HCT116 (cell line): ENCODE measurements at regions not wholly inside any gene's neighbourhood (a gene's known extent, or its start where the extent isn't known, plus 50 kb on each side); places are given as distances from the start of the nearest gene placed in this dataset.

Source experiments
- ATAC-seq: fragments of 200-7000 bp; cut with Tn5 transposase; 2 replicates; pipeline ENCODE4 v1.9.1; 2020; ENCODE audit warnings: mild to moderate bottlenecking, moderate library complexity
- BruUV-seq: library from RNA; stranded (reverse); fragments of 400-500 nt; replicated peaks from 2 replicates; lab custom pipeline; 2021; lab: Mats Ljungman, UMichigan
- CTCF ChIA-PET: fragments of 300-600 bp; sonication (Branson Sonifier 250); formaldehyde crosslinking; loops from one replicate; lab custom pipeline; 2021; ENCODE audit warnings: antibody characterized with exemption; lab: Charles Lee
- POLR2A ChIA-PET: fragments of 300-600, 350-600 bp; sonication (Branson Sonifier 250); formaldehyde crosslinking; loops from one replicate; lab custom pipeline; 2021; ENCODE audit warnings: antibody characterized with exemption; lab: Charles Lee
- RAD21 ChIA-PET, 2 experiments: fragments of 300-600 bp; sonication (Branson Sonifier 250); formaldehyde crosslinking; loops; one replicate each; lab custom pipeline; 2023; ENCODE audit warnings: low total read pairs in 2 of 2; ENCODE audit not compliant: uncharacterized antibody in 2 of 2, unreplicated experiment in 2 of 2, low non-redundant PET in 1 of 2; lab: Charles Lee
- DNase-seq: peaks from one replicate; pipeline ENCODE4 v3.0.0-alpha.2; 2010; ENCODE audit warnings: low read depth, low spot score
- H2AFZ ChIP-seq: fragments of 200-600 bp; shearing (Covaris generic), sonication (generic); 2 replicates; pipeline ENCODE4 v1.6.1; 2017; ENCODE audit warnings: low read depth, mixed run types, mixed read lengths, antibody characterized with exemption, low read length; ENCODE audit not compliant: poor library complexity, severe bottlenecking
- H3K27ac ChIP-seq: 2 replicates; pipeline ENCODE4 v1.5.1; 2012; ENCODE audit warnings: low read depth, low read length
- H3K27me3 ChIP-seq: fragments of 200-600 bp; sonication (generic); 2 replicates; pipeline ENCODE4 v1.6.1; 2016; ENCODE audit warnings: mixed run types, low read length, mixed read lengths; ENCODE audit not compliant: insufficient read depth
- H3K36me3 ChIP-seq, 2 experiments: fragments of 200-500 bp in 1 of 2; fragments of 200-600 bp in 1 of 2; sonication (Bioruptor generic) in 1 of 2; sonication (generic) in 1 of 2; 2 replicates each; pipeline versions ENCODE4 v1.5.1 to v1.6.1; 2014 to 2016; ENCODE audit warnings: low read length in 2 of 2, inconsistent platforms in 1 of 2, mixed read lengths in 1 of 2, mixed run types in 1 of 2; ENCODE audit not compliant: insufficient read depth in 2 of 2, control insufficient read depth in 1 of 2
- H3K4me1 ChIP-seq, 2 experiments: fragments of 200-600 bp in 1 of 2; sonication (generic) in 1 of 2; 2 replicates each; pipeline versions ENCODE4 v1.5.1 to v1.6.1; 2012 to 2017; ENCODE audit warnings: low read length in 2 of 2, inconsistent platforms in 1 of 2, mild to moderate bottlenecking in 1 of 2, mixed read lengths in 1 of 2, mixed run types in 1 of 2, moderate library complexity in 1 of 2; ENCODE audit not compliant: insufficient read depth in 2 of 2, control insufficient read depth in 1 of 2
- H3K4me2 ChIP-seq: fragments of 200-600 bp; sonication (generic); 2 replicates; pipeline ENCODE4 v1.6.1; 2017; ENCODE audit warnings: mixed run types, low read length, mixed read lengths
- H3K4me3 ChIP-seq, 2 experiments: fragments of 200-600 bp in 1 of 2; sonication (generic) in 1 of 2; replicated peaks in 1 of 2; 2 replicates each; pipeline ENCODE4 v1.5.1; 2011 to 2016; ENCODE audit warnings: low read length in 2 of 2, control low read depth in 1 of 2, low read depth in 1 of 2, mild to moderate bottlenecking in 1 of 2, mixed read lengths in 1 of 2, mixed run types in 1 of 2
- H3K79me2 ChIP-seq: fragments of 200-600 bp; sonication (generic); 2 replicates; pipeline ENCODE4 v1.6.1; 2017; ENCODE audit warnings: mild to moderate bottlenecking, mixed run types, low read length, moderate library complexity, mixed read lengths; ENCODE audit not compliant: insufficient read depth
- H3K9ac ChIP-seq: fragments of 200-600 bp; sonication (generic); 2 replicates; pipeline ENCODE4 v1.6.1; 2016; ENCODE audit warnings: low read length, mixed read lengths
- H3K9me2 ChIP-seq: fragments of 200-600 bp; sonication (generic), shearing (Covaris generic); 2 replicates; pipeline ENCODE4 v1.6.1; 2017; ENCODE audit warnings: mixed run types, mild to moderate bottlenecking, moderate library complexity; ENCODE audit not compliant: insufficient read depth
- H3K9me3 ChIP-seq, 2 experiments: fragments of 200-500 bp in 1 of 2; fragments of 200-600 bp in 1 of 2; sonication (Bioruptor generic) in 1 of 2; sonication (generic) in 1 of 2; 2 replicates each; pipeline ENCODE4 v1.6.1; 2014 to 2017; ENCODE audit warnings: low read length in 2 of 2, mixed read lengths in 2 of 2, inconsistent platforms in 1 of 2, low read depth in 1 of 2, mild to moderate bottlenecking in 1 of 2, mixed run types in 1 of 2, moderate library complexity in 1 of 2; ENCODE audit not compliant: control insufficient read depth in 1 of 2, insufficient read depth in 1 of 2
- H4K20me1 ChIP-seq: fragments of 200-600 bp; sonication (generic), shearing (Covaris generic); 2 replicates; pipeline ENCODE4 v1.6.1; 2017; ENCODE audit warnings: mixed run types, mild to moderate bottlenecking, moderate library complexity; ENCODE audit not compliant: insufficient read depth
- ATF3 ChIP-seq: IDR thresholded peaks from 2 replicates; pipeline ENCODE4 v1.6.1; 2012
- CEBPB ChIP-seq: IDR thresholded peaks from 2 replicates; pipeline ENCODE4 v1.6.1; 2012; ENCODE audit warnings: low read depth
- CTCF ChIP-seq, 3 experiments: fragments of 200-600 bp in 1 of 3; sonication (generic) in 1 of 3; IDR thresholded peaks in 2 of 3; conservative IDR thresholded peaks in 1 of 3; 2 replicates each; pipeline ENCODE4 v1.5.1; 2012 to 2017; ENCODE audit warnings: low read depth in 2 of 3, low read length in 2 of 3, antibody characterized with exemption in 1 of 3, borderline replicate concordance in 1 of 3, control low read depth in 1 of 3, mild to moderate bottlenecking in 1 of 3, mixed read lengths in 1 of 3, mixed run types in 1 of 3, moderate library complexity in 1 of 3; ENCODE audit not compliant: insufficient read depth in 1 of 3
- EGR1 ChIP-seq: IDR thresholded peaks from 2 replicates; pipeline ENCODE4 v1.6.1; 2012; ENCODE audit warnings: low read depth
- ELF1 ChIP-seq: IDR thresholded peaks from 2 replicates; pipeline ENCODE4 v1.6.1; 2012; ENCODE audit warnings: low read depth, borderline replicate concordance
- EZH2 ChIP-seq: fragments of 200-600 bp; sonication (generic); IDR thresholded peaks from 2 replicates; pipeline ENCODE4 v1.6.1; 2017; ENCODE audit warnings: antibody characterized with exemption, mixed run types
- EZH2phosphoT487 ChIP-seq: fragments of 200-600 bp; IDR thresholded peaks from 2 replicates; pipeline ENCODE4 v1.6.1; 2018; ENCODE audit warnings: antibody characterized with exemption, borderline replicate concordance
- FOSL1 ChIP-seq: IDR thresholded peaks from 2 replicates; pipeline ENCODE4 v1.6.1; 2012; ENCODE audit warnings: low read depth
- JUND ChIP-seq: IDR thresholded peaks from 2 replicates; pipeline ENCODE4 v1.6.1; 2012
- POLR2A ChIP-seq: IDR thresholded peaks from 2 replicates; pipeline ENCODE4 v1.7.0; 2011; ENCODE audit warnings: borderline replicate concordance; ENCODE audit not compliant: insufficient read depth, insufficient read length; ENCODE audit errors: extremely low read depth
- POLR2AphosphoS5 ChIP-seq: IDR thresholded peaks from 2 replicates; pipeline ENCODE4 v1.6.1; 2011; ENCODE audit warnings: mild to moderate bottlenecking, low read depth, low read length, moderate library complexity
- REST ChIP-seq: IDR thresholded peaks from 2 replicates; pipeline ENCODE4 v1.6.1; 2012; ENCODE audit warnings: low read depth
- SIN3A ChIP-seq: IDR thresholded peaks from 2 replicates; pipeline ENCODE4 v1.6.1; 2012; ENCODE audit warnings: low read depth
- SRF ChIP-seq: IDR thresholded peaks from 2 replicates; pipeline ENCODE4 v1.6.1; 2012; ENCODE audit warnings: low read depth
- TCF7L2 ChIP-seq: IDR thresholded peaks from 2 replicates; pipeline ENCODE4 v1.7.0; 2011; ENCODE audit warnings: borderline replicate concordance, inconsistent platforms; ENCODE audit not compliant: insufficient read depth, insufficient read length; ENCODE audit errors: extremely low read depth
- ZFX ChIP-seq: fragments of 450-650 bp; IDR thresholded peaks from 2 replicates; pipeline ENCODE4 v1.6.1; 2017
- ZNF274 ChIP-seq: fragments of 200-500 bp; sonication (Bioruptor generic); IDR thresholded peaks from 2 replicates; pipeline ENCODE4 v1.6.1; 2014; ENCODE audit warnings: mild to moderate bottlenecking, low read depth, low read length, inconsistent platforms
- intact Hi-C: fragments of 100-400 bp; cut with micrococcal nuclease; formaldehyde crosslinking; loops from 2 replicates; pipeline ENCODE4 v1.10.0; 2022

- no peak overlapping the region for H2AFZ ChIP-seq
- H3K9me3 ChIP-seq = no peaks in the 10 kb centered on the region
- no TSS peak for BruUV-seq
- ChIA-PET POLR2A (no interaction called here), CTCF (no interaction called here), RAD21 (no interaction called here)
- no peaks in the 10 kb centered on the region for H3K27me3 ChIP-seq
- H3K36me3 ChIP-seq = no peaks in the 10 kb centered on the region
- no peaks in the 10 kb centered on the region for H3K9me2 ChIP-seq
- H3K4me2 ChIP-seq = no peak overlapping the region
- H3K79me2 ChIP-seq = no peaks in the 10 kb centered on the region
- ATAC-seq (no peak), DNase-seq (no peak)
- TF ChIP-seq ELF1 (no peak), POLR2A (no peak), EGR1 (no peak), ZNF274 (no peak), CEBPB (no peak), EZH2 (no peak), EZH2phosphoT487 (no peak), POLR2AphosphoS5 (no peak), JUND (no peak), SRF (no peak), ATF3 (no peak)
- intact Hi-C loops = no loop called here
- H3K9ac ChIP-seq = no peak overlapping the region
- H4K20me1 ChIP-seq = no peaks in the 10 kb centered on the region
- H3K27ac ChIP-seq = no peak overlapping the region
- no peak overlapping the region for H3K4me3 ChIP-seq
- H3K4me1 ChIP-seq = no peaks in the 10 kb centered on the region
Measured at GRCh38 chr7:4345004-4345403, 337.1 kb upstream of the FOXK1 start.

- RAD21 ChIA-PET = no interaction called here
- no TSS peak for BruUV-seq
- Histone ChIP-seq H3K9me2 (no peaks in the 10 kb centered on the region), H3K27ac (no peak overlapping the region), H3K9ac (no peak overlapping the region), H3K79me2 (no peaks in the 10 kb centered on the region), H3K36me3 (no peaks in the 10 kb centered on the region), H2AFZ (no peak overlapping the region), H3K4me2 (no peak overlapping the region), H3K27me3 (no peaks in the 10 kb centered on the region), H3K9me3 (no peaks in the 10 kb centered on the region), H4K20me1 (no peaks in the 10 kb centered on the region), H3K4me1 (no peaks in the 10 kb centered on the region), H3K4me3 (no peak overlapping the region)
- POLR2A ChIA-PET = no interaction called here
- DNase-seq = no peak
- CTCF ChIA-PET = no interaction called here
- no peak for ATAC-seq
- intact Hi-C loops = no loop called here
- no peak for TF ChIP-seq POLR2A
- TF ChIP-seq REST = no peak
- TF ChIP-seq EGR1 = no peak
- no peak for TF ChIP-seq SRF
- no peak for TF ChIP-seq SIN3A
- no peak for TF ChIP-seq POLR2AphosphoS5
- TF ChIP-seq ELF1 = no peak
- no peak for TF ChIP-seq FOSL1
- no peak for TF ChIP-seq CTCF (IDR thresholded peaks at IDR 0.05 in 2 of 3, conservative IDR thresholded peaks at IDR 0.05 in 1 of 3; ENCODE audit: borderline replicate concordance in 1 of 3, insufficient read depth in 1 of 3, low read depth in 2 of 3, low read length in 2 of 3)
- no peak for TF ChIP-seq ZNF274
- no peak for TF ChIP-seq ZFX
- TF ChIP-seq EZH2phosphoT487 = no peak
- TF ChIP-seq TCF7L2 = no peak
Measured at GRCh38 chr7:4352069-4352468, 330.0 kb upstream of the FOXK1 start.
